BLaER1 (cell line): ENCODE measurements at regions not wholly inside any gene's neighbourhood (a gene's known extent, or its start where the extent isn't known, plus 50 kb on each side); places are given as distances from the start of the nearest gene placed in this dataset.

Source experiments
- H3K27ac ChIP-seq: shearing (Covaris generic); formaldehyde crosslinking; 2 replicates; pipeline ENCODE4 v1.8.1; 2022
- H3K27me3 ChIP-seq: shearing (Covaris generic); formaldehyde crosslinking; 2 replicates; pipeline ENCODE4 v1.8.1; 2022
- H3K36me3 ChIP-seq: shearing (Covaris generic); formaldehyde crosslinking; 2 replicates; pipeline ENCODE4 v1.8.1; 2022
- H3K4me1 ChIP-seq: shearing (Covaris generic); formaldehyde crosslinking; 2 replicates; pipeline ENCODE4 v1.8.1; 2022
- H3K4me2 ChIP-seq: shearing (Covaris generic); formaldehyde crosslinking; 2 replicates; pipeline ENCODE4 v1.8.1; 2022
- H3K4me3 ChIP-seq: shearing (Covaris generic); formaldehyde crosslinking; 2 replicates; pipeline ENCODE4 v1.8.1; 2022
- H3K9ac ChIP-seq: shearing (Covaris generic); formaldehyde crosslinking; 2 replicates; pipeline ENCODE4 v1.8.1; 2022
- H3K9me3 ChIP-seq: shearing (Covaris generic); formaldehyde crosslinking; 2 replicates; pipeline ENCODE4 v1.8.1; 2022
- H4K20me1 ChIP-seq: shearing (Covaris generic); formaldehyde crosslinking; 2 replicates; pipeline ENCODE4 v1.8.1; 2022
- Cebpa-rat ChIP-seq: shearing (Covaris generic); IDR thresholded peaks from 2 replicates; pipeline ENCODE4 v1.8.1; 2022

GRCh38 chr4:27142841-27143240 is 282.2 kb downstream of the STIM2 start:
- Histone ChIP-seq H3K4me1 (no peaks in the 10 kb centered on the region), H3K27me3 (no peaks in the 10 kb centered on the region), H3K4me3 (no peak overlapping the region), H3K9me3 (peaks cover 26% of the 10 kb centered on the region; the same call in 1 of the 2 replicates), H3K36me3 (no peaks in the 10 kb centered on the region), H3K9ac (no peak overlapping the region), H3K27ac (no peak overlapping the region), H4K20me1 (no peaks in the 10 kb centered on the region), H3K4me2 (no peak overlapping the region)
- no peak for TF ChIP-seq Cebpa-rat

- Histone ChIP-seq H3K27me3 (no peaks in the 10 kb centered on the region), H4K20me1 (no peaks in the 10 kb centered on the region), H3K4me2 (no peak overlapping the region), H3K36me3 (no peaks in the 10 kb centered on the region), H3K9ac (no peak overlapping the region), H3K4me3 (no peak overlapping the region), H3K9me3 (0 out of 2 replicates have a peak, but pooled peaks cover 6% of the 10 kb centered on the region), H3K4me1 (no peaks in the 10 kb centered on the region), H3K27ac (no peak overlapping the region)
- no peak for TF ChIP-seq Cebpa-rat
Measured at GRCh38 chr4:27145597-27145996, 285.0 kb downstream of the STIM2 start.

GRCh38 chr4:27148211-27148895 is 287.7 kb downstream of the STIM2 start:
- no peak overlapping the region for H3K4me3 ChIP-seq
- no peak for TF ChIP-seq Cebpa-rat

GRCh38 chr4:27149541-27150212 is 289.0 kb downstream of the STIM2 start:
- no peak for TF ChIP-seq Cebpa-rat
- Histone ChIP-seq H4K20me1 (no peaks in the 10 kb centered on the region), H3K27ac (no peak overlapping the region), H3K9ac (no peak overlapping the region), H3K4me2 (no peak overlapping the region), H3K4me1 (no peaks in the 10 kb centered on the region), H3K4me3 (no peak overlapping the region), H3K36me3 (no peaks in the 10 kb centered on the region), H3K9me3 (0 out of 2 replicates have a peak, but pooled peaks cover 6% of the 10 kb centered on the region), H3K27me3 (no peaks in the 10 kb centered on the region)

More at GRCh38 chr4:27148211-27148895, 287.7 kb downstream of the STIM2 start:
- H3K36me3 ChIP-seq: no peaks in the 10 kb centered on the region
- 0 out of 2 replicates have a peak, but pooled peaks cover 6% of the 10 kb centered on the region for H3K9me3 ChIP-seq
- no peaks in the 10 kb centered on the region for H3K27me3 ChIP-seq
- H3K4me1 ChIP-seq: no peaks in the 10 kb centered on the region
- H3K9ac ChIP-seq: no peak overlapping the region
- H3K4me2 ChIP-seq: no peak overlapping the region
- no peaks in the 10 kb centered on the region for H4K20me1 ChIP-seq
- H3K27ac ChIP-seq: no peak overlapping the region

- Histone ChIP-seq H3K9me3 (no peaks in the 10 kb centered on the region), H3K36me3 (no peaks in the 10 kb centered on the region), H3K27me3 (no peaks in the 10 kb centered on the region), H3K4me1 (no peaks in the 10 kb centered on the region), H4K20me1 (no peaks in the 10 kb centered on the region), H3K9ac (no peak overlapping the region), H3K4me3 (no peak overlapping the region), H3K27ac (no peak overlapping the region), H3K4me2 (no peak overlapping the region)
- TF ChIP-seq Cebpa-rat: no peak
Measured at GRCh38 chr4:27152703-27153102, 292.1 kb downstream of the STIM2 start.

- no peaks in the 10 kb centered on the region for H3K27me3 ChIP-seq
- no peak overlapping the region for H3K4me2 ChIP-seq
- no peak overlapping the region for H3K4me3 ChIP-seq
- no peaks in the 10 kb centered on the region for H3K36me3 ChIP-seq
- H4K20me1 ChIP-seq: no peaks in the 10 kb centered on the region
- H3K9ac ChIP-seq: no peak overlapping the region
- no peak for TF ChIP-seq Cebpa-rat
- no peak overlapping the region for H3K27ac ChIP-seq
- no peaks in the 10 kb centered on the region for H3K9me3 ChIP-seq
- H3K4me1 ChIP-seq: no peaks in the 10 kb centered on the region
Measured at GRCh38 chr4:27154706-27155105, 294.1 kb downstream of the STIM2 start.

GRCh38 chr4:27161191-27161590 is 300.6 kb downstream of the STIM2 start:
- Histone ChIP-seq H3K9ac (no peak overlapping the region), H3K9me3 (no peaks in the 10 kb centered on the region), H3K4me2 (no peak overlapping the region), H3K36me3 (no peaks in the 10 kb centered on the region), H3K27me3 (no peaks in the 10 kb centered on the region), H3K4me3 (no peak overlapping the region), H4K20me1 (no peaks in the 10 kb centered on the region), H3K4me1 (no peaks in the 10 kb centered on the region), H3K27ac (no peak overlapping the region)
- no peak for TF ChIP-seq Cebpa-rat

- H3K27ac ChIP-seq: no peak overlapping the region
- no peak overlapping the region for H3K4me3 ChIP-seq
- H3K9ac ChIP-seq: no peak overlapping the region
- TF ChIP-seq Cebpa-rat: no peak
- 0 out of 2 replicates have a peak, but pooled peaks cover 7% of the 10 kb centered on the region for H3K9me3 ChIP-seq
- H3K27me3 ChIP-seq: no peaks in the 10 kb centered on the region
- H4K20me1 ChIP-seq: no peaks in the 10 kb centered on the region
- H3K4me1 ChIP-seq: no peaks in the 10 kb centered on the region
- no peaks in the 10 kb centered on the region for H3K36me3 ChIP-seq
- H3K4me2 ChIP-seq: no peak overlapping the region
Measured at GRCh38 chr4:27168783-27169182, 308.1 kb downstream of the STIM2 start.

- Histone ChIP-seq H3K36me3 (no peaks in the 10 kb centered on the region), H3K27me3 (no peaks in the 10 kb centered on the region), H4K20me1 (no peaks in the 10 kb centered on the region), H3K4me3 (no peak overlapping the region), H3K4me2 (no peak overlapping the region), H3K9ac (no peak overlapping the region), H3K4me1 (no peaks in the 10 kb centered on the region), H3K9me3 (peaks cover 12% of the 10 kb centered on the region; the same call in 1 of the 2 replicates), H3K27ac (no peak overlapping the region)
- no peak for TF ChIP-seq Cebpa-rat
Measured at GRCh38 chr4:27173280-27173679, 312.6 kb downstream of the STIM2 start.

GRCh38 chr4:27176400-27176799 is 315.8 kb downstream of the STIM2 start:
- TF ChIP-seq Cebpa-rat: no peak
- H3K4me1 ChIP-seq: no peaks in the 10 kb centered on the region
- H3K27ac ChIP-seq: no peak overlapping the region
- no peak overlapping the region for H3K4me3 ChIP-seq
- peaks cover 9% of the 10 kb centered on the region; the same call in 1 of the 2 replicates for H3K9me3 ChIP-seq
- no peaks in the 10 kb centered on the region for H3K36me3 ChIP-seq
- H4K20me1 ChIP-seq: no peaks in the 10 kb centered on the region
- H3K27me3 ChIP-seq: no peaks in the 10 kb centered on the region
- H3K4me2 ChIP-seq: no peak overlapping the region
- H3K9ac ChIP-seq: no peak overlapping the region
